K562 (cell line): ENCODE measurements at regions not wholly inside any gene's neighbourhood (a gene's known extent, or its start where the extent isn't known, plus 50 kb on each side); places are given as distances from the start of the nearest gene placed in this dataset.

ENCODE experiments used
- ATAC-seq: fragments of 200-7000 bp; cut with Tn5 transposase; 3 replicates; pipeline ENCODE4 v1.9.1; 2020; ENCODE audit warnings: moderate library complexity
- BruUV-seq: library from RNA; stranded (reverse); fragments of 400-500 nt; replicated peaks from 2 replicates; lab custom pipeline; 2021; lab: Mats Ljungman, UMichigan
- CTCF ChIA-PET: fragments of 300-600 bp; formaldehyde crosslinking; extraction: SDS; loops from one replicate; lab custom pipeline; 2021; ENCODE audit warnings: low intra/inter-chr PET ratio; lab: Yijun Ruan, JAX
- POLR2A ChIA-PET: fragments of 300-600, 350-650 bp; sonication (Branson Sonifier 250); formaldehyde crosslinking; extraction: SDS; loops from one replicate; lab custom pipeline; 2021; ENCODE audit warnings: antibody characterized with exemption, inconsistent platforms; lab: Yijun Ruan, JAX
- DNase-seq, 4 experiments: peaks; one replicate each; pipeline versions ENCODE4 v3.0.0 to v3.0.0-alpha.2; 2011 to 2018; ENCODE audit warnings: low spot score in 3 of 4, mixed read lengths in 3 of 4; ENCODE audit errors: extremely low read depth in 1 of 4
- FAIRE-seq: peaks from 2 replicates; lab custom pipeline; 2011; peaks lifted over from hg19 to GRCh38; lab: Jason Lieb, UNC
- H2AFZ ChIP-seq: 2 replicates; pipeline ENCODE4 v1.6.0; 2011; ENCODE audit warnings: low read depth, low read length, control low read depth, inconsistent platforms
- H3K27ac ChIP-seq: fragments of 200-600 bp; 3 replicates; pipeline ENCODE4 v1.8.0; 2011; ENCODE audit warnings: low read depth, mild to moderate bottlenecking, control low read depth, inconsistent platforms, low read length, moderate library complexity, mixed read lengths; ENCODE audit errors: extremely low read depth
- H3K27me3 ChIP-seq, 2 experiments: fragments of 300-600 bp in 1 of 2; 2 replicates in 1 of 2; 3 replicates in 1 of 2; pipeline versions ENCODE4 v1.6.0 to v1.8.0; 2011; ENCODE audit warnings: inconsistent platforms in 2 of 2, low read length in 2 of 2, mild to moderate bottlenecking in 1 of 2, mixed read lengths in 1 of 2, moderate library complexity in 1 of 2; ENCODE audit not compliant: control insufficient read depth in 2 of 2, insufficient read depth in 2 of 2
- H3K36me3 ChIP-seq: fragments of 300-600 bp; 3 replicates; pipeline ENCODE4 v1.8.0; 2011; ENCODE audit warnings: mild to moderate bottlenecking, low read length, inconsistent platforms; ENCODE audit not compliant: control insufficient read depth, insufficient read depth
- H3K4me1 ChIP-seq, 2 experiments: fragments of 200-600 bp in 1 of 2; replicated peaks in 1 of 2; 2 replicates in 1 of 2; 3 replicates in 1 of 2; pipeline versions ENCODE4 v1.5.1 to v1.8.0; 2011; ENCODE audit warnings: inconsistent platforms in 2 of 2, low read length in 2 of 2, mild to moderate bottlenecking in 1 of 2, mixed read lengths in 1 of 2, moderate library complexity in 1 of 2; ENCODE audit not compliant: control insufficient read depth in 2 of 2, insufficient read depth in 2 of 2
- H3K4me2 ChIP-seq: 2 replicates; pipeline ENCODE4 v1.6.1; 2011; ENCODE audit warnings: low read length, control low read depth, inconsistent platforms, mixed read lengths; ENCODE audit not compliant: insufficient read depth
- H3K4me3 ChIP-seq: fragments of 200-600 bp; sonication (generic), shearing (Covaris generic); 2 replicates; pipeline ENCODE4 v1.5.1; 2016; ENCODE audit warnings: control low read depth, inconsistent platforms
- H3K79me2 ChIP-seq: fragments of 200-600 bp; 3 replicates; pipeline ENCODE4 v1.8.0; 2011; ENCODE audit warnings: low read length, inconsistent platforms; ENCODE audit not compliant: control insufficient read depth, insufficient read depth
- H3K9ac ChIP-seq, 2 experiments: 2 replicates each; pipeline versions ENCODE4 v1.6.0 to v1.6.1; 2011; ENCODE audit warnings: low read depth in 2 of 2, low read length in 2 of 2, control low read depth in 1 of 2, inconsistent platforms in 1 of 2, mild to moderate bottlenecking in 1 of 2, mixed read lengths in 1 of 2; ENCODE audit not compliant: insufficient read depth in 1 of 2
- H3K9me1 ChIP-seq: one replicate; pipeline ENCODE4 v1.6.0; 2011; ENCODE audit warnings: inconsistent platforms, mild to moderate bottlenecking, low read length, moderate library complexity; ENCODE audit not compliant: control insufficient read depth, insufficient read depth
- H3K9me3 ChIP-seq: replicated peaks from 2 replicates; pipeline ENCODE4 v1.5.1; 2011; ENCODE audit warnings: low read depth, low read length, inconsistent platforms; ENCODE audit not compliant: control insufficient read depth, insufficient read depth
- H4K20me1 ChIP-seq: replicated peaks from 2 replicates; pipeline ENCODE4 v1.6.1; 2011; ENCODE audit warnings: low read length, inconsistent platforms, mixed read lengths; ENCODE audit not compliant: control insufficient read depth, insufficient read depth
- ELF2 ChIP-seq: fragments of 250-450 bp; sonication (Bioruptor Pico); IDR thresholded peaks from 2 replicates; pipeline ENCODE4 v1.5.0; 2021; ENCODE audit warnings: mild to moderate bottlenecking
- IRF2 ChIP-seq: sonication (generic); formaldehyde crosslinking; IDR thresholded peaks from 2 replicates; pipeline ENCODE4 v1.8.1; 2022; ENCODE audit warnings: mild to moderate bottlenecking, missing genetic modification reagents
- PHF21A ChIP-seq: fragments of 450-650 bp; IDR thresholded peaks from 2 replicates; pipeline ENCODE4 v1.6.1; 2017; ENCODE audit warnings: low read depth, borderline replicate concordance
- SRSF1 ChIP-seq: fragments of 200-400 bp; formaldehyde crosslinking; IDR thresholded peaks from 2 replicates; pipeline ENCODE4 v1.6.1; 2017; ENCODE audit warnings: mild to moderate bottlenecking, low read depth, low read length, moderate library complexity
- SRSF9 ChIP-seq: fragments of 200-400 bp; formaldehyde crosslinking; IDR thresholded peaks from 2 replicates; pipeline ENCODE4 v1.6.1; 2017; ENCODE audit warnings: low read depth, low read length, borderline replicate concordance
- TAF7 ChIP-seq: fragments of 450-650 bp; IDR thresholded peaks from 2 replicates; pipeline ENCODE4 v1.6.1; 2016; ENCODE audit warnings: missing genetic modification characterization, missing compliant biosample characterization
- TEAD4 ChIP-seq, 2 experiments: sonication (generic) in 1 of 2; formaldehyde crosslinking in 1 of 2; IDR thresholded peaks; 2 replicates each; pipeline versions ENCODE4 v1.6.1 to v1.8.0; 2012 to 2022; ENCODE audit warnings: borderline replicate concordance in 1 of 2, inconsistent platforms in 1 of 2, low read length in 1 of 2, mild to moderate bottlenecking in 1 of 2, missing genetic modification reagents in 1 of 2
- ZC3H11A ChIP-seq: IDR thresholded peaks from 2 replicates; pipeline ENCODE4 v1.6.1; 2012; ENCODE audit warnings: low read depth, low read length, improper control_type of control experiment
- ZNF41 ChIP-seq: fragments of 250-450 bp; sonication (Bioruptor Pico); conservative IDR thresholded peaks from 2 replicates; pipeline ENCODE4 v1.4.0; 2020; ENCODE audit warnings: mild to moderate bottlenecking
- WGBS: fragments of 100-300 bp; shearing (Covaris generic); methylation state at CpG from one replicate; pipeline ENCODE4 v1.1.6; 2016; ENCODE audit warnings: low coverage, mixed read lengths; ENCODE audit not compliant: insufficient coverage; ENCODE audit errors: missing lambda C conversion rate; 5-methylcytosine and 5-hydroxymethylcytosine counted together
- in situ Hi-C: fragments of 300-500 bp; cut with MboI; formaldehyde crosslinking; loops from 4 replicates; pipeline ENCODE4 v1.15.0; 2018; ENCODE audit warnings: inconsistent platforms, mixed read lengths
- intact Hi-C: fragments of 100-400 bp; cut with micrococcal nuclease; formaldehyde crosslinking; loops from 2 replicates; pipeline ENCODE4 v1.14.2; 2022
- TF ChIP-seq, protein P1 (sequence below): sonication (generic); formaldehyde crosslinking; IDR thresholded peaks from 2 replicates; pipeline ENCODE4 v1.8.1; 2022; ENCODE audit warnings: missing genetic modification reagents
- TF ChIP-seq, protein P2 (sequence below): fragments of 200-800 bp; sonication (Bioruptor generic); IDR thresholded peaks from 2 replicates; pipeline ENCODE4 v1.6.1; 2016; ENCODE audit warnings: missing genetic modification characterization, missing compliant biosample characterization
- TF ChIP-seq, protein P3 (sequence below): fragments of 250-450 bp; sonication (Bioruptor Pico); IDR thresholded peaks from 2 replicates; pipeline ENCODE4 v1.9.0; 2021; ENCODE audit warnings: mild to moderate bottlenecking

DNA sequence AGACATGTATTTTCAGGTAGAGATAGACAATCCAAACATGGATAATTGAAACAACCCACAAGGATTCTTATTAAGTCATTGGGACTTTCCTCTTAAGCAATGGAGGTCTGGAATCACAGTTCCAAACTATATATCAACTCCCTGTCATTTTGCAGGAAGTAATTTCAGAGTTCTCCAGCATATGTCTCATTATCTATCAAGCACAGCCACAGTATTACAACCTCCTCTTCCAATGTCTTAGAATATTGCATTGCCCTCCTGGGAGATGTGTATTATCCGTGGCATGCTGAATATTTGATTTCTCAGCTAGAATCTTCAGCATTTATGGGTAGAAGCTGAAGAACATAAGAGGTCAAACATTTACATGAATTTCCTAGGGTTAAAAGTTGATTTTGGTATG is 1255.8 kb downstream of the SORCS1 start:
- no TSS peak for BruUV-seq
- no peaks in the 10 kb centered on the region for H3K36me3 ChIP-seq
- FAIRE-seq (no peak), DNase-seq (no peak), ATAC-seq (no peak)
- POLR2A ChIA-PET = no interaction called here
- 0% methylated on average over 1 of the region's 1 CpG for WGBS
- CTCF ChIA-PET = no interaction called here
- H3K4me2 ChIP-seq = no peak overlapping the region
- no peak overlapping the region for H2AFZ ChIP-seq
- no peaks in the 10 kb centered on the region for H3K9me1 ChIP-seq
- H3K4me3 ChIP-seq = no peak overlapping the region
- no peaks in the 10 kb centered on the region for H3K27me3 ChIP-seq
- H4K20me1 ChIP-seq = no peaks in the 10 kb centered on the region
- no peak overlapping the region for H3K27ac ChIP-seq
- no peaks in the 10 kb centered on the region for H3K4me1 ChIP-seq
- H3K79me2 ChIP-seq = no peaks in the 10 kb centered on the region
- intact Hi-C loops = no loop called here
- no peak overlapping the region for H3K9ac ChIP-seq
- TF ChIP-seq, protein P1, sequence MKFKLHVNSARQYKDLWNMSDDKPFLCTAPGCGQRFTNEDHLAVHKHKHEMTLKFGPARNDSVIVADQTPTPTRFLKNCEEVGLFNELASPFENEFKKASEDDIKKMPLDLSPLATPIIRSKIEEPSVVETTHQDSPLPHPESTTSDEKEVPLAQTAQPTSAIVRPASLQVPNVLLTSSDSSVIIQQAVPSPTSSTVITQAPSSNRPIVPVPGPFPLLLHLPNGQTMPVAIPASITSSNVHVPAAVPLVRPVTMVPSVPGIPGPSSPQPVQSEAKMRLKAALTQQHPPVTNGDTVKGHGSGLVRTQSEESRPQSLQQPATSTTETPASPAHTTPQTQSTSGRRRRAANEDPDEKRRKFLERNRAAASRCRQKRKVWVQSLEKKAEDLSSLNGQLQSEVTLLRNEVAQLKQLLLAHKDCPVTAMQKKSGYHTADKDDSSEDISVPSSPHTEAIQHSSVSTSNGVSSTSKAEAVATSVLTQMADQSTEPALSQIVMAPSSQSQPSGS (CRISPR knock-in tag) = no peak
- TF ChIP-seq ZC3H11A = no peak
- TF ChIP-seq TEAD4 (IDR thresholded peaks at IDR 0.05; ENCODE audit: low read length) = no peak
- no peak for TF ChIP-seq TEAD4 (CRISPR knock-in tag; IDR thresholded peaks at IDR 0.05; ENCODE audit: borderline replicate concordance)
- no peak for TF ChIP-seq ELF2 (CRISPR knock-in tag)
- no peak for TF ChIP-seq IRF2 (CRISPR knock-in tag)
- TF ChIP-seq SRSF9 = no peak
- no peak for TF ChIP-seq SRSF1
- TF ChIP-seq TAF7 (tag) = no peak
- TF ChIP-seq, protein P2, sequence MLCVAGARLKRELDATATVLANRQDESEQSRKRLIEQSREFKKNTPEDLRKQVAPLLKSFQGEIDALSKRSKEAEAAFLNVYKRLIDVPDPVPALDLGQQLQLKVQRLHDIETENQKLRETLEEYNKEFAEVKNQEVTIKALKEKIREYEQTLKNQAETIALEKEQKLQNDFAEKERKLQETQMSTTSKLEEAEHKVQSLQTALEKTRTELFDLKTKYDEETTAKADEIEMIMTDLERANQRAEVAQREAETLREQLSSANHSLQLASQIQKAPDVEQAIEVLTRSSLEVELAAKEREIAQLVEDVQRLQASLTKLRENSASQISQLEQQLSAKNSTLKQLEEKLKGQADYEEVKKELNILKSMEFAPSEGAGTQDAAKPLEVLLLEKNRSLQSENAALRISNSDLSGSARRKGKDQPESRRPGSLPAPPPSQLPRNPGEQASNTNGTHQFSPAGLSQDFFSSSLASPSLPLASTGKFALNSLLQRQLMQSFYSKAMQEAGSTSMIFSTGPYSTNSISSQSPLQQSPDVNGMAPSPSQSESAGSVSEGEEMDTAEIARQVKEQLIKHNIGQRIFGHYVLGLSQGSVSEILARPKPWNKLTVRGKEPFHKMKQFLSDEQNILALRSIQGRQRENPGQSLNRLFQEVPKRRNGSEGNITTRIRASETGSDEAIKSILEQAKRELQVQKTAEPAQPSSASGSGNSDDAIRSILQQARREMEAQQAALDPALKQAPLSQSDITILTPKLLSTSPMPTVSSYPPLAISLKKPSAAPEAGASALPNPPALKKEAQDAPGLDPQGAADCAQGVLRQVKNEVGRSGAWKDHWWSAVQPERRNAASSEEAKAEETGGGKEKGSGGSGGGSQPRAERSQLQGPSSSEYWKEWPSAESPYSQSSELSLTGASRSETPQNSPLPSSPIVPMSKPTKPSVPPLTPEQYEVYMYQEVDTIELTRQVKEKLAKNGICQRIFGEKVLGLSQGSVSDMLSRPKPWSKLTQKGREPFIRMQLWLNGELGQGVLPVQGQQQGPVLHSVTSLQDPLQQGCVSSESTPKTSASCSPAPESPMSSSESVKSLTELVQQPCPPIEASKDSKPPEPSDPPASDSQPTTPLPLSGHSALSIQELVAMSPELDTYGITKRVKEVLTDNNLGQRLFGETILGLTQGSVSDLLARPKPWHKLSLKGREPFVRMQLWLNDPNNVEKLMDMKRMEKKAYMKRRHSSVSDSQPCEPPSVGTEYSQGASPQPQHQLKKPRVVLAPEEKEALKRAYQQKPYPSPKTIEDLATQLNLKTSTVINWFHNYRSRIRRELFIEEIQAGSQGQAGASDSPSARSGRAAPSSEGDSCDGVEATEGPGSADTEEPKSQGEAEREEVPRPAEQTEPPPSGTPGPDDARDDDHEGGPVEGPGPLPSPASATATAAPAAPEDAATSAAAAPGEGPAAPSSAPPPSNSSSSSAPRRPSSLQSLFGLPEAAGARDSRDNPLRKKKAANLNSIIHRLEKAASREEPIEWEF (CRISPR knock-in tag) = no peak
- TF ChIP-seq ZNF41 (CRISPR knock-in tag) = no peak
- no peak for TF ChIP-seq PHF21A
- TF ChIP-seq, protein P3, sequence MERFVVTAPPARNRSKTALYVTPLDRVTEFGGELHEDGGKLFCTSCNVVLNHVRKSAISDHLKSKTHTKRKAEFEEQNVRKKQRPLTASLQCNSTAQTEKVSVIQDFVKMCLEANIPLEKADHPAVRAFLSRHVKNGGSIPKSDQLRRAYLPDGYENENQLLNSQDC (CRISPR knock-in tag) = no peak
- H3K9me3 ChIP-seq = no peaks in the 10 kb centered on the region
- in situ Hi-C loops = no loop called here
